ENCODE measurements at regions not wholly inside any gene's neighbourhood (a gene's known extent, or its start where the extent isn't known, plus 50 kb on each side); places are given as distances from the start of the nearest gene placed in this dataset.

GRCh38 chr9:22773501-22774220 is 327.0 kb downstream of the DMRTA1 start:
- TF ChIP-seq, protein P1, sequence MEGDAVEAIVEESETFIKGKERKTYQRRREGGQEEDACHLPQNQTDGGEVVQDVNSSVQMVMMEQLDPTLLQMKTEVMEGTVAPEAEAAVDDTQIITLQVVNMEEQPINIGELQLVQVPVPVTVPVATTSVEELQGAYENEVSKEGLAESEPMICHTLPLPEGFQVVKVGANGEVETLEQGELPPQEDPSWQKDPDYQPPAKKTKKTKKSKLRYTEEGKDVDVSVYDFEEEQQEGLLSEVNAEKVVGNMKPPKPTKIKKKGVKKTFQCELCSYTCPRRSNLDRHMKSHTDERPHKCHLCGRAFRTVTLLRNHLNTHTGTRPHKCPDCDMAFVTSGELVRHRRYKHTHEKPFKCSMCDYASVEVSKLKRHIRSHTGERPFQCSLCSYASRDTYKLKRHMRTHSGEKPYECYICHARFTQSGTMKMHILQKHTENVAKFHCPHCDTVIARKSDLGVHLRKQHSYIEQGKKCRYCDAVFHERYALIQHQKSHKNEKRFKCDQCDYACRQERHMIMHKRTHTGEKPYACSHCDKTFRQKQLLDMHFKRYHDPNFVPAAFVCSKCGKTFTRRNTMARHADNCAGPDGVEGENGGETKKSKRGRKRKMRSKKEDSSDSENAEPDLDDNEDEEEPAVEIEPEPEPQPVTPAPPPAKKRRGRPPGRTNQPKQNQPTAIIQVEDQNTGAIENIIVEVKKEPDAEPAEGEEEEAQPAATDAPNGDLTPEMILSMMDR (conservative IDR thresholded peaks at IDR 0.05; ENCODE audit: low read length) = no peak
- no peak for TF ChIP-seq EZH2phosphoT487 (IDR thresholded peaks at IDR 0.05; ENCODE audit: borderline replicate concordance, low read depth, low read length)

All from OCI-LY7 (cell line).